GM18907 (cell line): ENCODE measurements at regions not wholly inside any gene's neighbourhood (a gene's known extent, or its start where the extent isn't known, plus 50 kb on each side); places are given as distances from the start of the nearest gene placed in this dataset.
"Not testable (repeated sequence)": the region's sequence is repeated elsewhere in the genome, so short reads cannot be mapped to it uniquely, and the experiment has no call there.

Source experiments
- ATAC-seq: cut with Tn5 transposase; IDR thresholded peaks from one replicate; pipeline ENCODE4 v1.9.1; 2021; ENCODE audit warnings: mild to moderate bottlenecking, moderate library complexity; ENCODE audit not compliant: unreplicated experiment

GRCh38 chr4:127284236-127284635 lies 348.5 kb upstream of the INTU start:
- ATAC-seq: no peak

- no peak for ATAC-seq
Observed at GRCh38 chr4:127291316-127291715, 341.4 kb upstream of the INTU start.

- ATAC-seq: no peak
Observed at GRCh38 chr4:127293496-127293895, 339.3 kb upstream of the INTU start.

- ATAC-seq: no peak
Observed at GRCh38 chr4:127304356-127304755, 328.4 kb upstream of the INTU start.

- ATAC-seq: no peak
Observed at GRCh38 chr4:127307996-127308395, 324.8 kb upstream of the INTU start.

GRCh38 chr4:127309369-127310102 lies 323.2 kb upstream of the INTU start:
- ATAC-seq: no peak

GRCh38 chr4:127311371-127311770 lies 321.4 kb upstream of the INTU start:
- no peak for ATAC-seq

- ATAC-seq: no peak
Observed at GRCh38 chr4:127311924-127312323, 320.8 kb upstream of the INTU start.

GRCh38 chr4:127313767-127314166 lies 319.0 kb upstream of the INTU start:
- ATAC-seq: no peak

- no peak for ATAC-seq
Observed at GRCh38 chr4:127327491-127327890, 305.3 kb upstream of the INTU start.

- no peak for ATAC-seq
Observed at GRCh38 chr4:127335073-127335620, 297.6 kb upstream of the INTU start.

GRCh38 chr4:127335732-127336131 lies 297.0 kb upstream of the INTU start:
- ATAC-seq: no peak

- not testable (repeated sequence) for ATAC-seq
Observed at GRCh38 chr4:127343123-127343522, 289.6 kb upstream of the INTU start.

GRCh38 chr4:127344071-127344470 lies 288.7 kb upstream of the INTU start:
- no peak for ATAC-seq

GRCh38 chr4:127347936-127348335 lies 284.8 kb upstream of the INTU start:
- no peak for ATAC-seq

- ATAC-seq: no peak
Observed at GRCh38 chr4:127352220-127353113, 280.3 kb upstream of the INTU start.

GRCh38 chr4:127355743-127356142 lies 277.0 kb upstream of the INTU start:
- no peak for ATAC-seq

- ATAC-seq: no peak
Observed at GRCh38 chr4:127357765-127358164, 275.0 kb upstream of the INTU start.

GRCh38 chr4:127362686-127363085 lies 270.1 kb upstream of the INTU start:
- ATAC-seq: no peak

- ATAC-seq: no peak
Observed at GRCh38 chr4:127364397-127364796, 268.4 kb upstream of the INTU start.

GRCh38 chr4:127364911-127365310 lies 267.8 kb upstream of the INTU start:
- no peak for ATAC-seq

GRCh38 chr4:127370604-127371003 lies 262.2 kb upstream of the INTU start:
- no peak for ATAC-seq
